Gastrocnemius medialis (tissue), 4 donors: ENCODE measurements at regions not wholly inside any gene's neighbourhood (a gene's known extent, or its start where the extent isn't known, plus 50 kb on each side); places are given as distances from the start of the nearest gene placed in this dataset.

Source experiments
- ATAC-seq, 2 donors: fragments of 150-250 bp; one replicate each; pipeline ENCODE4 v1.9.1; 2016
- DNase-seq, 2 donors: peaks; one replicate each; pipeline ENCODE4 v3.0.0-alpha.2; 2019
- H3K27ac ChIP-seq, 4 donors: fragments of 200-600 bp; sonication (generic); 1 replicate in 1 of 4; 2 replicates in 3 of 4; pipeline ENCODE4 v1.5.1; 2016 to 2018; ENCODE audit warnings: mild to moderate bottlenecking in 2 of 4, moderate library complexity in 1 of 4
- H3K27me3 ChIP-seq, 3 donors: fragments of 200-600 bp; sonication (generic) in 2 of 3; 1 replicate in 1 of 3; 2 replicates in 2 of 3; pipeline versions ENCODE4 v1.5.1 to v1.6.0; 2016 to 2019; ENCODE audit warnings: mild to moderate bottlenecking in 1 of 3, moderate library complexity in 1 of 3
- H3K36me3 ChIP-seq, 2 donors: fragments of 200-600 bp; sonication (generic) in 1 of 2; one replicate each; pipeline ENCODE4 v1.5.1; 2017 to 2018
- H3K4me1 ChIP-seq, 2 donors: fragments of 200-600 bp; sonication (generic) in 1 of 2; one replicate each; pipeline ENCODE4 v1.5.1; 2016 to 2017; ENCODE audit warnings: mild to moderate bottlenecking in 2 of 2
- H3K4me3 ChIP-seq, 4 donors: fragments of 200-600 bp; sonication (generic) in 3 of 4; 1 replicate in 1 of 4; 2 replicates in 3 of 4; pipeline ENCODE4 v1.5.1; 2016 to 2019; ENCODE audit warnings: mild to moderate bottlenecking in 2 of 4
- H3K9me3 ChIP-seq, 3 donors: fragments of 200-600 bp; sonication (generic) in 2 of 3; 1 replicate in 1 of 3; 2 replicates in 2 of 3; pipeline ENCODE4 v1.5.1; 2016 to 2019
- POLR2A ChIP-seq, 2 donors: fragments of 450-650 bp; IDR thresholded peaks; one replicate each; pipeline ENCODE4 v1.6.1; 2017; ENCODE audit warnings: antibody characterized with exemption in 2 of 2, mild to moderate bottlenecking in 2 of 2, moderate library complexity in 2 of 2
- in situ Hi-C, 4 donors: fragments of 200-750 bp; cut with MboI; loops; one replicate each; pipeline versions ENCODE4 v1.15.0 to v1.8.0; 2017; ENCODE audit warnings: low sequenced_read_pairs in 4 of 4
- intact Hi-C: fragments of 100-400 bp; cut with DNase I; formaldehyde crosslinking; loops from one replicate; pipeline ENCODE4 v1.15.1; 2023; ENCODE audit warnings: low total_unique reads
- TF ChIP-seq, protein P1 (sequence below), 5 experiments: fragments of 450-650 bp in 3 of 5; fragments of 200-600 bp in 2 of 5; sonication (generic) in 2 of 5; IDR thresholded peaks in 4 of 5; conservative IDR thresholded peaks in 1 of 5; 1 replicate in 4 of 5; 2 replicates in 1 of 5; pipeline ENCODE4 v1.5.1; 2016 to 2019; ENCODE audit warnings: antibody characterized with exemption in 5 of 5, mild to moderate bottlenecking in 3 of 5, moderate library complexity in 3 of 5

DNA sequence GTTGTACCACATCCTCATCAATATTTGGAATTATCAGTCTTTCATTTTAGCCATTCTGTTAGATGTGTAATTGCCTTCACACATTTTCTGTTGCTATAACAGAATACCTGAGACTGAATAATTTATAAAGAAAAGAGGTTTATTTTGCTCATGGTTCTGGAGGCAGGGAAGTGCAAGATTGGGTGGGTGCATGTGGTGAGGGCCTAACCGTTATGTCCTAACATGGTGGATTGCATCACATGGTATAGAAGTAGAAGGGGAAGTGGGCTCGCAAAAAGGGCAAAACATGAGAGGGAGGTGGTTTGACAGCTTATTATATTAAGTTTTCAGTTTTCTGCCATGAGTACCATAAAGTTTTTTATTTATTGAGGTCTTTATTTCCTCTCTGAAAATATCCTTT lies 452.0 kb downstream of the ARL4A start:
- intact Hi-C loops = no loop called here
- no peak for ATAC-seq
- TF ChIP-seq, protein P1, sequence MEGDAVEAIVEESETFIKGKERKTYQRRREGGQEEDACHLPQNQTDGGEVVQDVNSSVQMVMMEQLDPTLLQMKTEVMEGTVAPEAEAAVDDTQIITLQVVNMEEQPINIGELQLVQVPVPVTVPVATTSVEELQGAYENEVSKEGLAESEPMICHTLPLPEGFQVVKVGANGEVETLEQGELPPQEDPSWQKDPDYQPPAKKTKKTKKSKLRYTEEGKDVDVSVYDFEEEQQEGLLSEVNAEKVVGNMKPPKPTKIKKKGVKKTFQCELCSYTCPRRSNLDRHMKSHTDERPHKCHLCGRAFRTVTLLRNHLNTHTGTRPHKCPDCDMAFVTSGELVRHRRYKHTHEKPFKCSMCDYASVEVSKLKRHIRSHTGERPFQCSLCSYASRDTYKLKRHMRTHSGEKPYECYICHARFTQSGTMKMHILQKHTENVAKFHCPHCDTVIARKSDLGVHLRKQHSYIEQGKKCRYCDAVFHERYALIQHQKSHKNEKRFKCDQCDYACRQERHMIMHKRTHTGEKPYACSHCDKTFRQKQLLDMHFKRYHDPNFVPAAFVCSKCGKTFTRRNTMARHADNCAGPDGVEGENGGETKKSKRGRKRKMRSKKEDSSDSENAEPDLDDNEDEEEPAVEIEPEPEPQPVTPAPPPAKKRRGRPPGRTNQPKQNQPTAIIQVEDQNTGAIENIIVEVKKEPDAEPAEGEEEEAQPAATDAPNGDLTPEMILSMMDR (IDR thresholded peaks at IDR 0.05 in 4 of 5, conservative IDR thresholded peaks at IDR 0.05 in 1 of 5) = no peak
- no peak for TF ChIP-seq POLR2A (IDR thresholded peaks at IDR 0.05)

DNA sequence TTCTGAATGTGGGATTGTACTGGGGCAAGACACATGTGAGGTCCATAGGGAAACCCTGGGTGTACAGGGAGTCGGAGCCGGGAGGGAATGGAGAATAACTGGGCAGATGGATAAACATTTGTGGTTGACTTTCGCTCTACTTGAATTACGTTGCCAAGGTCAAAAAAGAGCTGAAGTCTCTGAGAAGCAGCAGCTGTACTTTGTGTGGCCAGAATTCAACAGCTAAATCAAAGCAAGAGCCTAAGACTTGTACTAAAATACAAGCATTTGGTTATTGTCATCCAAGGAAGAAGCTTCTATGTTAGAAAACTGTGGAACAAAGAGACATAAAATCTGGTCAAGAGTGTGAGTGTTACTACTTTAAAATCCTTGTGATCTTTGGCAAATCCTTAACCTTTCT lies 457.2 kb downstream of the ARL4A start:
- Histone ChIP-seq H3K27ac (no peak overlapping the region), H3K9me3 (no peaks in the 10 kb centered on the region), H3K36me3 (no peaks in the 10 kb centered on the region), H3K4me1 (peaks cover 0 to 4% of the 10 kb centered on the region in 2 donors), H3K4me3 (no peak overlapping the region), H3K27me3 (no peaks in the 10 kb centered on the region)
- DNase-seq = no peak
- in situ Hi-C loops (no loop called here), intact Hi-C loops (no loop called here)
- no peak for ATAC-seq
- TF ChIP-seq, protein P1 (IDR thresholded peaks at IDR 0.05 in 4 of 5, conservative IDR thresholded peaks at IDR 0.05 in 1 of 5) = no peak
- TF ChIP-seq POLR2A (IDR thresholded peaks at IDR 0.05) = no peak

More for the DNA sequence above, 452.0 kb downstream of the ARL4A start:
- in situ Hi-C loops = no loop called here
- Histone ChIP-seq H3K27me3 (no peaks in the 10 kb centered on the region), H3K4me3 (no peak overlapping the region), H3K36me3 (no peaks in the 10 kb centered on the region), H3K27ac (no peak overlapping the region), H3K9me3 (no peaks in the 10 kb centered on the region), H3K4me1 (peaks cover 0 to 3% of the 10 kb centered on the region in 2 donors)
- DNase-seq = no peak

DNA sequence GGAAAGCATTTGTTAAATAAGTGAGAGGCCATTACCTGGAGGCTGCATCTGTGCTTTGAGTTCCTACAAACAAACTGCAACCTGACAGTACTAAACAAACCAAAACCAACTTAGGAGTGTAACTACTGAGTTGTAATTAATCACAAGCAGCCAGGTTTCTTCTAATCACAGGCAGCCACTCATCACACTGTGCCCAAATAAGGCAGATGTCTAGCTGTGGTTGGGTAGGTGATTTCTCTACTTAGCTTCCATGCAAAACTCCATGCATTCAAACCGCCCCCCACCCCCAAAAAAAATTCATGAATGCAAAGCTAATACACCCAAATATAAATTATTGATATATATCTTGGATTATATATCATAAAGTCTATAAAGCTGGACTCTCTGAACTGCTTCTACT lies 461.1 kb downstream of the ARL4A start:
- DNase-seq (no peak), ATAC-seq (no peak)
- Histone ChIP-seq H3K27me3 (no peaks in the 10 kb centered on the region), H3K4me1 (peaks cover 0 to 4% of the 10 kb centered on the region in 2 donors), H3K27ac (no peak overlapping the region), H3K4me3 (no peak overlapping the region), H3K36me3 (no peaks in the 10 kb centered on the region), H3K9me3 (no peaks in the 10 kb centered on the region)
- in situ Hi-C loops = no loop called here
- TF ChIP-seq, protein P1 (IDR thresholded peaks at IDR 0.05 in 4 of 5, conservative IDR thresholded peaks at IDR 0.05 in 1 of 5) = no peak
- TF ChIP-seq POLR2A (IDR thresholded peaks at IDR 0.05) = no peak
- intact Hi-C loops = no loop called here

DNA sequence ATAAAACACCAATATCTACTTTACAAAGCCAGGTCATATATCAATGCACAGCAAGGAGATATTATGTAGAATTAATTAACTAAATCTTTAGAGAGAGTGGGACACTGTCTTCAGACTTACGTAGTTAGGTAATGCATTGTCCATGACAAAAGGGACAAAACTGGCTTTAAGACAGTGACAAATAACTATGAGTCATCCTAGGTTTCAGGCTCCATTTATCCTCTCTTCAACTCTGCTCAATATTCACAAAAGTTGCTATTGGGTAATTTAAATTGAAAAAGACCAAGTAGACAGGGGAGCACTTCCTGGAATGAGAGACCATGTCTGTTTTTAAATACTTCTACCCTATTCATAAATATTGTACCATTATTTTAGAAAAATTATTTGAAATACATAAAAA lies 464.5 kb downstream of the ARL4A start:
- no peak for DNase-seq
- in situ Hi-C loops = no loop called here
- ATAC-seq = no peak
- intact Hi-C loops = no loop called here
- Histone ChIP-seq H3K4me3 (no peak overlapping the region), H3K9me3 (no peaks in the 10 kb centered on the region), H3K27me3 (no peaks in the 10 kb centered on the region), H3K4me1 (no peaks in the 10 kb centered on the region), H3K36me3 (no peaks in the 10 kb centered on the region), H3K27ac (no peak overlapping the region)
- TF ChIP-seq POLR2A (IDR thresholded peaks at IDR 0.05) = no peak
- TF ChIP-seq, protein P1 (IDR thresholded peaks at IDR 0.05 in 4 of 5, conservative IDR thresholded peaks at IDR 0.05 in 1 of 5) = no peak

DNA sequence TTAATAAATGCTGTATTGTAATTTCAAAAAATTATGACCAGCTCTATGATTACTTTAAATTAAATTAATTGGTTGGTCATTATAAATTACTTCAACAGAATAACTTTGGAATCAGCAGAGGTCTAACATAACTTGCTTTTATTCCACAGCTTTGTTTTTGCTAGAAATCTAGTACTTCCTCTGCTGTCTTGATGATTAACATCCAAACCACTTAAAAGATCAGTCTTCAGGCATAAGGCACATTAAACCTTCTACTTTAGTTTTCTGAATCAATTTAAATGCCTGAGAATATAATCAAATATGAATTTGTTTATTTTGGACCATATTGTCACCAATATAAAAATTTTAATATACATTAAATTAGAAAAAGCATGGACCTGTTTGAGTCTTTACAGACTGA lies 465.3 kb downstream of the ARL4A start:
- Histone ChIP-seq H3K27me3 (no peaks in the 10 kb centered on the region), H3K4me1 (no peaks in the 10 kb centered on the region), H3K4me3 (no peak overlapping the region), H3K36me3 (no peaks in the 10 kb centered on the region), H3K27ac (no peak overlapping the region), H3K9me3 (no peaks in the 10 kb centered on the region)
- no peak for DNase-seq
- no peak for ATAC-seq
- TF ChIP-seq POLR2A (IDR thresholded peaks at IDR 0.05) = no peak
- TF ChIP-seq, protein P1 (IDR thresholded peaks at IDR 0.05 in 4 of 5, conservative IDR thresholded peaks at IDR 0.05 in 1 of 5) = no peak
- intact Hi-C loops (no loop called here), in situ Hi-C loops (no loop called here)
